ENCODE measurements at regions not wholly inside any gene's neighbourhood (a gene's known extent, or its start where the extent isn't known, plus 50 kb on each side); places are given as distances from the start of the nearest gene placed in this dataset.

DNA sequence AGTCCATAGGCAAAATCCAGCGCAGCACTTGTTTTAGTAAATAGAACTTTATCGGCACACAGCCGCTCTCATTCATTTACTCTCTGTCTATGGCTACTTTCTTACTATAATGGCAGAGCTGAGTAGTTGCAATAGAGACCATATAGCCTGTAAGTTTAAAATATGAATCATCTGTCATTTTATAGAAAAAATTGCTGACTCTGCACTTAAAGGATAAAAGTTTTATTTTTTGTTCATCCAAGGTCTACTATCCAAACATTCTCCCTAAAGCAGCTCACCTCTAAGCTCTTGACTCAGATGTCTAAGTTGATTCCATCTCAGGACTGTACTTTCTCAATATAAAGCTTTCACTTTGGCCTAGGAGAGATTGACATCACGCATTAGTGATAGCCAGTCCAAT is 825.7 kb downstream of the OLFM4 start:
- Histone ChIP-seq H3K36me3 (ENCODE audit: control insufficient read depth in 4 of 4, insufficient read depth in 4 of 4, low read length in 4 of 4) (no peaks in the 10 kb centered on the region), H3K4me1 (ENCODE audit: control insufficient read depth in 5 of 5, insufficient read depth in 5 of 5, low read length in 5 of 5) (no peaks in the 10 kb centered on the region), H3K27ac (ENCODE audit: low read depth in 1 of 2, low read length in 1 of 2) (no peak overlapping the region), H3K27me3 (ENCODE audit: control insufficient read depth in 3 of 3, insufficient read depth in 3 of 3, low read length in 2 of 3) (no peaks in the 10 kb centered on the region), H3K4me3 (no peak overlapping the region), H3K9me3 (ENCODE audit: control insufficient read depth in 4 of 4, insufficient read depth in 3 of 4, low read length in 3 of 4) (no peaks in the 10 kb centered on the region), H3K9ac (ENCODE audit: insufficient read depth in 1 of 2, low read length in 2 of 2) (no peak overlapping the region)
- TF ChIP-seq, protein P1, sequence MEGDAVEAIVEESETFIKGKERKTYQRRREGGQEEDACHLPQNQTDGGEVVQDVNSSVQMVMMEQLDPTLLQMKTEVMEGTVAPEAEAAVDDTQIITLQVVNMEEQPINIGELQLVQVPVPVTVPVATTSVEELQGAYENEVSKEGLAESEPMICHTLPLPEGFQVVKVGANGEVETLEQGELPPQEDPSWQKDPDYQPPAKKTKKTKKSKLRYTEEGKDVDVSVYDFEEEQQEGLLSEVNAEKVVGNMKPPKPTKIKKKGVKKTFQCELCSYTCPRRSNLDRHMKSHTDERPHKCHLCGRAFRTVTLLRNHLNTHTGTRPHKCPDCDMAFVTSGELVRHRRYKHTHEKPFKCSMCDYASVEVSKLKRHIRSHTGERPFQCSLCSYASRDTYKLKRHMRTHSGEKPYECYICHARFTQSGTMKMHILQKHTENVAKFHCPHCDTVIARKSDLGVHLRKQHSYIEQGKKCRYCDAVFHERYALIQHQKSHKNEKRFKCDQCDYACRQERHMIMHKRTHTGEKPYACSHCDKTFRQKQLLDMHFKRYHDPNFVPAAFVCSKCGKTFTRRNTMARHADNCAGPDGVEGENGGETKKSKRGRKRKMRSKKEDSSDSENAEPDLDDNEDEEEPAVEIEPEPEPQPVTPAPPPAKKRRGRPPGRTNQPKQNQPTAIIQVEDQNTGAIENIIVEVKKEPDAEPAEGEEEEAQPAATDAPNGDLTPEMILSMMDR (IDR thresholded peaks at IDR 0.05; ENCODE audit: control extremely low read depth, extremely low read depth): no peak
- ATAC-seq (ENCODE audit: insufficient read depth, low FRiP score) (no peak), DNase-seq (no peak)
- WGBS, 2 donors: 92 to 93% methylated on average over 4 of the region's 4 CpGs

DNA sequence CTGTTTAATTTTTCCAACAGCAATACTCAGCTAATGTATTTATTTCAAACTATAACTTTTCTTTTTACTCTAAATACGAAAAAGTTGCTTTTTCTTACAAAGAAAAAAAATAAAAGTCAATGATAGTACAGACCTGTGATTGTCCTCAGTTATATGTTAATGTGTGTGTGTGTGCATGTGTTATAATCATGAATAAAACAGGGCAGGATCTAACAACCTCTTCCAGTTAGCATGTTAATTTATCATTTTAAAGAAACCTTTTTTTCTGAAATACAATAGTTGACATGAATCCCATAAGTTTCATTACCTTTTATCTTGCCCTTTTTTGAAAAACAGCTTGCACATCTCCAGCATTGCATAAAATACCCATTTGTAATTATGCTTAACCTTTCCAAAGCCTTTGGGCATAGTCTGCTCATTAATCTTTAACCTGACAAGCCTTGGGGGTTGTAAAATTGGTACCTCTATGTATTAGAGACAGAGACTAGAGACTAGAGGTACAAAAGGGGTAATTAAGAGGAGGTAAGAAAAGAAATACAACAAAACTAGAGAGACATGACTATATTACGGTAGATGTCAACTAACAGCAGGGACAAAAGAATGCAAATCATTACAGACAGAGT is 828.1 kb downstream of the OLFM4 start:
- Histone ChIP-seq H3K36me3 (ENCODE audit: control insufficient read depth in 4 of 4, insufficient read depth in 4 of 4, low read length in 4 of 4) (no peaks in the 10 kb centered on the region), H3K4me3 (no peak overlapping the region), H3K27me3 (ENCODE audit: control insufficient read depth in 3 of 3, insufficient read depth in 3 of 3, low read length in 2 of 3) (no peaks in the 10 kb centered on the region), H3K9ac (ENCODE audit: insufficient read depth in 1 of 2, low read length in 2 of 2) (no peak overlapping the region), H3K4me1 (ENCODE audit: control insufficient read depth in 5 of 5, insufficient read depth in 5 of 5, low read length in 5 of 5) (no peaks in the 10 kb centered on the region), H3K9me3 (ENCODE audit: control insufficient read depth in 4 of 4, insufficient read depth in 3 of 4, low read length in 3 of 4) (no peaks in the 10 kb centered on the region), H3K27ac (ENCODE audit: low read depth in 1 of 2, low read length in 1 of 2) (no peak overlapping the region)
- DNase-seq (no peak), ATAC-seq (ENCODE audit: insufficient read depth, low FRiP score) (no peak)
- TF ChIP-seq, protein P1 (IDR thresholded peaks at IDR 0.05; ENCODE audit: control extremely low read depth, extremely low read depth): no peak
- 63 to 73% methylated on average over 2 of the region's 2 CpGs for WGBS, 2 donors

DNA sequence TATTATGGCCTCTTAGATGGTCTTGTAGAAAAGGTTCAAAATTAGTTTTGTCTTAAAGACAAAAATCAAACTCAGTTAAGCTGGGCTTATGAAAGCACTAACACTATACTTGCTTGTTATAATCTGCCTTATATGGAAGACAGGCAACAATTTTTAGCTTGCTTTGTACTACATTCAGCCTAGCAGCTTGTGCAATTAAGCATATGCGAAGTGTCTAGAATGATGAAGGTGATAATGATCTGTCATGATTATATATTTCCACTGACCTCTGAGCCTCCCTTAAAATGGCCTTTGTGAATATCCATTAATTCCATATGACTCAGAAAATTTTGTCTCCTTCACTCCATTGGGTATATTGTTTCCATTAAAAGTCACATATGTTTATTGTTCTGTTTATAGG is 834.9 kb downstream of the OLFM4 start:
- H3K36me3 ChIP-seq (ENCODE audit: control insufficient read depth in 4 of 4, insufficient read depth in 4 of 4, low read length in 4 of 4): no peaks in the 10 kb centered on the region
- no peaks in the 10 kb centered on the region for H3K9me3 ChIP-seq (ENCODE audit: control insufficient read depth in 4 of 4, insufficient read depth in 3 of 4, low read length in 3 of 4)
- WGBS, 2 donors: 85 to 89% methylated on average over 1 of the region's 1 CpG
- no peaks in the 10 kb centered on the region for H3K27me3 ChIP-seq (ENCODE audit: control insufficient read depth in 3 of 3, insufficient read depth in 3 of 3, low read length in 2 of 3)
- H3K4me1 ChIP-seq (ENCODE audit: control insufficient read depth in 5 of 5, insufficient read depth in 5 of 5, low read length in 5 of 5): no peaks in the 10 kb centered on the region
- DNase-seq (no peak), ATAC-seq (ENCODE audit: insufficient read depth, low FRiP score) (no peak)
- TF ChIP-seq, protein P1 (IDR thresholded peaks at IDR 0.05; ENCODE audit: control extremely low read depth, extremely low read depth): no peak
- no peak overlapping the region for H3K4me3 ChIP-seq
- H3K9ac ChIP-seq (ENCODE audit: insufficient read depth in 1 of 2, low read length in 2 of 2): no peak overlapping the region
- no peak overlapping the region for H3K27ac ChIP-seq (ENCODE audit: low read depth in 1 of 2, low read length in 1 of 2)

DNA sequence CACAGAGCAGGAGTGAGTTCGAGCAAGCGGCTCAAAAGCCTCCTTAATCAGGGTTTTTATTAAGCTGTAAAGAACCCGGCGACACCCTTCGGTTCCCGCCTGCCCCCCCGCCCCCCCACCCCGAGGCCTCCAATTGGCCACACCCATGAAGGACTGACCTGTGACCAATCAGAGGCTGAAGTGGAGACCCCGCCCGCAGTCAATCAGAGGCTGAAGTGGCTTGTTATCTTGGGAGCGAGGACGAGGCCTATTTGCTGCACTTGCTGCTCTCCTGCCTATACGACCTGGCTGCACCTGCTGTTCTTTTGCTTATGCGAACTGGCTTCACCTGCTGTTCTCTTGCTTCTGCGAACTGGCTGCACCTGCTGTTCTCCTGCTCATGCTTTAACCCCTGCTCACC is 844.9 kb downstream of the OLFM4 start:
- WGBS, 2 donors: 85 to 88% methylated on average over 15 of the region's 15 CpGs
- TF ChIP-seq, protein P1 (IDR thresholded peaks at IDR 0.05; ENCODE audit: control extremely low read depth, extremely low read depth): no peak

More for the DNA sequence above, 844.9 kb downstream of the OLFM4 start:
- no peak for DNase-seq
- no peaks in the 10 kb centered on the region for H3K27me3 ChIP-seq (ENCODE audit: control insufficient read depth in 3 of 3, insufficient read depth in 3 of 3, low read length in 2 of 3)
- ATAC-seq (ENCODE audit: insufficient read depth, low FRiP score): no peak
- H3K4me3 ChIP-seq: no peak overlapping the region
- no peak overlapping the region for H3K9ac ChIP-seq (ENCODE audit: insufficient read depth in 1 of 2, low read length in 2 of 2)
- no peaks in the 10 kb centered on the region for H3K36me3 ChIP-seq (ENCODE audit: control insufficient read depth in 4 of 4, insufficient read depth in 4 of 4, low read length in 4 of 4)
- no peak overlapping the region for H3K27ac ChIP-seq (ENCODE audit: low read depth in 1 of 2, low read length in 1 of 2)
- H3K4me1 ChIP-seq (ENCODE audit: control insufficient read depth in 5 of 5, insufficient read depth in 5 of 5, low read length in 5 of 5): no peaks in the 10 kb centered on the region
- no peaks in the 10 kb centered on the region for H3K9me3 ChIP-seq (ENCODE audit: control insufficient read depth in 4 of 4, insufficient read depth in 3 of 4, low read length in 3 of 4)
